Activated T-cell treated with anti-CD3 and anti-CD28 coated beads for 1 hour (primary cell): ENCODE measurements at regions not wholly inside any gene's neighbourhood (a gene's known extent, or its start where the extent isn't known, plus 50 kb on each side); places are given as distances from the start of the nearest gene placed in this dataset.
"Not testable (repeated sequence)": the region's sequence is repeated elsewhere in the genome, so short reads cannot be mapped to it uniquely, and the experiment has no call there.

Experiments used
- DNase-seq: peaks from one replicate; pipeline ENCODE4 v3.0.0-alpha.2; 2020; ENCODE audit warnings: low read depth

GRCh38 chr12:93979189-93979588 is 169.2 kb upstream of the PLXNC1 start:
- peak; percentile 1 for DNase-seq

- DNase-seq: no peak
Measured at GRCh38 chr12:93980711-93981110, 167.7 kb upstream of the PLXNC1 start.

GRCh38 chr12:93981411-93981810 is 167.0 kb upstream of the PLXNC1 start:
- DNase-seq: no peak

DNA sequence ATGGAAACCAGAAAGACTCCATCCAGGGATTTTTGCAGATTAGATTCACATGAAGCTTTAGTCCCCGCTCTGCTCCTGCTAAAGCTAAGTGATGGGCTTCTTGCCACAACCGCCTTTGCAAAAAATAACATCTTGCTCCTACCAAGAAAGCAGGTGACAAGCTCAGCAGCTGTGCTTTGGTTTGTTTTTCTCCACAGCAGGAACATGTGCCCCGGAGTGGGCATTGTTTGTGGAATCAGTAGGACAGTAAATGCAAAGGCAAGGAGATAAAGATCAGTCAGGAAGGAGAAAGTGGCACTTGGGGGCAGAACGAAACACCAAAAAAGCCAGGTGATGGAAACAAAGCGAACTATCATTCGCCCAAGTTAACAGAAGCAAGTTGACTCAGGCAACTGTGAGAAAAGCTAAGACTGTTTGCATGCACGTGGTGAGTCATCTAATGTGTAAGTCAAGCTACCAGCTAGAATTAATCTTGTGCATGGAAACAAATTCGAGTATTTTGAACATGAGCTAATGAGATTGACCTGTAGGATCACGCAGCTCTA is 165.5 kb upstream of the PLXNC1 start:
- DNase-seq: no peak

- no peak for DNase-seq
Measured at GRCh38 chr12:93984005-93984404, 164.4 kb upstream of the PLXNC1 start.

GRCh38 chr12:93989949-93990348 is 158.4 kb upstream of the PLXNC1 start:
- no peak for DNase-seq

DNA sequence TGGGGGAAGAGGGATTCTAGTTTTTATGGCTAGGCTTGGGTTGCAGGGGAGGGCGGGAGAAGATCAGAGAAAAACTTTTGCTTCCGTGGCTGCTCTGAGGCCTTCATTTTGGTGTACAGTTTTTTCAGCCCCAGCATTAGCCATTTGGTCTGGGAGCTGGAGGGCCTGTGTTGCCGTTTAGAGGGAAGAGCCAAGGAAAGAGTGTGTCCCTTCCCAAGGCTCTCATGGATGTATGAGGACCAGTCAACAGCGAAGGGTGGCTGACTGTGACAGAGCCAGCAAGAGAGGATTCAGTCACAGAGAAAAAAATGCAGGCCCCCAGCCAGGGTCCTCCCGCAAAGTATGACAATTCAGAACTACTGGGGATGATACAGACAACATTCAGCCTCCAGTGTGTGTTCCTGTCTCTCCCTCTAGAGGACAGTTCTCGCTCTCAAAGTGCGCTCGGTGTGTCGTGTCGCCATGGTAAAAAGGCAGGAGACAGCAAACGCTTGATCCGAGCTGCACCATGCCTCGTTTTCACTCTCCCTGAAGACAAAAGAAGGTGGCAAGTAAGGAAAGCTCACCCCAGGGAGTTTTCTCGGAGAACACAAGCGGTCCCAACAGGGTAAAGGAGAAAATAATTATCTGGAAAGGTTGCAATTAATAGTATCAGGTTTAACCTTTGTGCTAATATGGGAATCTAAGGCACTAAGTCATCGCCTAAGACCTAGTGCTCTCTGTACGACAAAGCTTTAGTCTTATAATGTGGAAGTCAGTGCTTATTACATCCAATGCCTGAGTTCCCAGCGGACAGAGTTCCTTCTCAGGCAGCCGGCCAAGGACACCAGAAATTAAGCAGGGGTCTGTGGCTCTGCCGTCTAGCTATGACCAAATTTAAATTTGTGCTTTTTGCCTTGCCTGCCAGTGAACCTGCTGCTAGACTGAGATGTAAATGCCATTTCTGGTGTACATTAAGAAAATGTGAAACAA is 157.3 kb upstream of the PLXNC1 start:
- DNase-seq: no peak

DNA sequence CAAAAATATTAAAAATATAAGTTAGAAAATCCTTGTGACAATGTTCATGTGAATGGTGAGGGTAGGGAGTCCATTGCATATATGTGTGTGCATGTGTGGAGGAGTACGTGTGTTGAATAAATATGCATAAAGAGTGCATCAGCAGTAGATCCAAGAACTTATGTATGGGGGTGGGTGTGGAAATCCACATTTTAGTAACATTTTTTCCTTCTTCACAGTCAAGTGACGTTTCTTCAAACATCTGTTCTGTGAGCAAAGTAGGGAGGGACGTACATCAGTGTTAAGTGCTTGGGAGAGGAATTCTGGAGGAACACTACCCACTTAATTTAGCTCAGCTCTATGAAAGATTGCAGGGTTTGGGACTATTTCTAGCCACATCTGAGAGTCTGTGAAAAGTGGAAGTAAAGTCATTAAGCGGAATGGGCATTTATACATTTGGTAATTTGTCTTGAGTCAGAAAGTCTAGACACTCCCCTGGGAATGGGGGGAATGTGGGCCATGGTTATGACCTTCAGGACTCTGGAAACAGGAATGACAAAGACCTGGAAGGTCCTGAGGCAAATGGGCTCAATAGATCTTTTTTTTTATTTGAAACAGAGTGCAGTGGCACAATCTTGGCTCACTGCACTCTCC is 156.4 kb upstream of the PLXNC1 start:
- DNase-seq: no peak

DNA sequence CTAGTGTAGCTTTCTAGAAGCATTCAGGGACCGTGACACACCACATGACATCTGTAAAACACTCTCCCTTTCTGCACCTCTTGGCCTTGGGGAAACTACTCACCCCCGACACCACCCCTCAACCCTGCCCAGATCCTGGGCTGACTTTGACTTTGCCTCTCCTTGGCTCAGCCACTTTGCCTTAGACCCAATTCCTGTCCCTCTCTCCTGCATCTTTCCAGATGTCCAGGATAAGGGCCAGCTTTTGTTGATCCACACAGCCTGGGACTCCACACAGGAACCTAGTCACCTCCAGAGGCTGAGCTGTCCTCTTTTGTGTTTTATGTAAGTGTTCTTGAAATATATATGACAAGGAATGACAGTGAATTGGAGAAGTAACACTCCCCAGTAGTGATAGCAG is 153.7 kb upstream of the PLXNC1 start:
- DNase-seq: no peak

DNA sequence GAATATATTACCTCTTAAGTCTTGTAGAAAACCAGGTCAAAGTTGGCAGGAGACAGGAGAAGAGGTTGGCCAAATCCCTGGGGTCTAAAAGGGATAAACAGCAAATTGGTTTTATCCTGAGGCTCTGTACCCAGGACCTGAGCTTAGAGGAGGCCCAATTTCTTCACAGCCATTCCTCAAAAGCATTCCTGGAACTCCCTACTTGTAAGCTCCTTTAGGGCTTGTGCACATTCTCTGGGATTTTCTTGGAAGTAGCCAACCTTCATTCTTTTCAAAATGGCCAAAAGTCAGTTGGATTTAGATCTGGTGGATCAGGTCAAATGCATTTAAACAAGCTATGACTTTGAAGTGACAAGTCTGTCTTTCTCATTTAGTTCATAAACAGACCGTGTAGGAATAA is 152.1 kb upstream of the PLXNC1 start:
- no peak for DNase-seq

GRCh38 chr12:94001691-94002090 is 146.7 kb upstream of the PLXNC1 start:
- DNase-seq: no peak

DNA sequence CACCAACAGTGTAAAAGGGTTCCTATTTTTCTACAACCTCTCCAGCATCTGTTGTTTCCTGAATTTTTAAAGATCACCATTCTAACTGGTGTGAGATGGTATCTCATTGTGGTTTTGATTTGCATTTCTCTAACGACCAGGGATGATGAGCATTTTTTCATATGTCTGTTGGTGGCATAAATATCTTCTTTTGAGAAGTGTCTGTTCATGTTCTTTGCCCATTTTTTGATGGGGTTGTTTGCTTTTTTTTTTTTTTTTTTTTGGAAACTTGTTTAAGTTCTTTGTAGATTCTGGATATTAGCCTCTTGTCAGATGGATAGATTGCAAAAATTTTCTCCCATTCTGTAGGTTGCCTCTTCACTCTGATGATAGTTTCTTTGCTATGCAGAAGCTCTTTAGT is 145.5 kb upstream of the PLXNC1 start:
- not testable (repeated sequence) for DNase-seq

DNA sequence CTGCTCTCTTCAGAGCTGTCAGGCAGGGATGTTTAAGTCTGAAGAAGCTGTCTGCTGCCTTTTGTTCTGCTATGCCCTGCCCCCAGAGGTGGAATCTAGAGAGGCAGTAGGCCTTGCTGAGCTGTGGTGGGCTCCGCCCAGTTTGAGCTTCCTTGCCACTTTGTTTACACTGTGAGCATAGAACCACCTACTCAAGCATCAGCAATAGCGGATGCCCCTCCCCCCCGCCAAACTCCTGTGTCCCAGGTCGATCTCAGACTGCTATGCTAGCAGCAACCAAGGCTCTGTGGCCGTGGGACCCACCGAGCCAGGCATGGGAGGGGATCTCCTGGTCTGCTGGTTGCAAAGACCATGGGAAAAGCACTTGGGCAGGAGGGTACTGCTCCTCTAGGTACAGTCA is 140.5 kb upstream of the PLXNC1 start:
- peak; percentile 42 for DNase-seq

DNA sequence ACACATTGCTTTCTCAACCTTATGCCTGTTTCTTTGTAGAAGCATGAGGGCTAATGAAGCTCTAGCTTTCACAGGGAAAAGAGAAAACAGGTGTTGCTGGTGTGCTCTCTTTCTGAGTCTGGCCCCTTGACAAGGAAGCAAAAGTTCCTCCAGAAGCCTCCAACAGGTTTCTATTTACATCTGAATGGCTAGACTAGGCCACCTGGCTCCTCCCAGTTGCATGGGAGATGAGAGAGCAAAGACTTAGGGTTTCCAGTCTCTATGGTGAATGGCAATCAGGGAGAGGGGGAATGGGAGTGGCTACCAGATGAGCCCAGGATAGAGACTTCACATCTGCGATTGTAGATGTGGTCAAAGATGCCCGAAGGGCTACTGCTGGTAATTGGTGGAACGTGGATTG is 138.1 kb upstream of the PLXNC1 start:
- no peak for DNase-seq

GRCh38 chr12:94012071-94012470 is 136.3 kb upstream of the PLXNC1 start:
- no peak for DNase-seq

DNA sequence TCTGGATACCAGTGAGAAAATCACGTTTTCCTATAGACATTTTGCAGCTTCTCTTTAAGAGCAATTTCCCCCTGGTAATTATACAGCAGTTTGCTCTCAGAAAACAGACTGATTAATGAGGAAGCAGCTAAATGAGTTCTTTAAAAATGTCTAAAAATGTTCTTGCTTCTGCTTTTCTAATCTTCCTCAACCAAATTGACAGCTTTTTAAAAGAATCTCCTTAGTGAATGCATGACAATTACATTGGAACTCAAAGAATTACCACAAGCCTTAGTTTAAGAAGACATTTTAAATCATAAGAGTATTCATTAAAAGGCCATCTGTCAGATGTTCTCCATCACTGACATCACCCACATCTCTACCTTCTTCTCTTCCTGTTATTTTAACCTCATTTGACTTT is 135.8 kb upstream of the PLXNC1 start:
- no peak for DNase-seq

DNA sequence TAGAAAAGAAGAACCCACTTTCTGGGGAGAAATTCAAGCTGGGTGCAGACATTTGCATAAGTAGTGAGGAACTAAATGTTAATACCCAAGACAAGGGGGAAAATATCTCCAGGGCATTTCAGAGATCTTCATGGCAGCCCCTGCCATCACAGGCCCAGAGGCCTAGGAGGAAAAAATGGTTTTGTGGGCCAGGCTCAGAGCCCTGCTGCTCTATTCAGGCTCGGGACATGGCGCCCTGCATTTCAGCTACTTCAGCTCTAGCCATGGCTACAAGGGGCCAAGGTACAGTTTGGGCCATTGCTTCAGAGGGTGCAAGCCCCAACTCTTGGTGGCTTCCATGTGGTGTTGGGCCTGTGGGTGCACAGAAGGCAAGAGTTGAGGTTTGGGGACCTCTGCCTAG is 131.1 kb upstream of the PLXNC1 start:
- DNase-seq: not testable (repeated sequence)

DNA sequence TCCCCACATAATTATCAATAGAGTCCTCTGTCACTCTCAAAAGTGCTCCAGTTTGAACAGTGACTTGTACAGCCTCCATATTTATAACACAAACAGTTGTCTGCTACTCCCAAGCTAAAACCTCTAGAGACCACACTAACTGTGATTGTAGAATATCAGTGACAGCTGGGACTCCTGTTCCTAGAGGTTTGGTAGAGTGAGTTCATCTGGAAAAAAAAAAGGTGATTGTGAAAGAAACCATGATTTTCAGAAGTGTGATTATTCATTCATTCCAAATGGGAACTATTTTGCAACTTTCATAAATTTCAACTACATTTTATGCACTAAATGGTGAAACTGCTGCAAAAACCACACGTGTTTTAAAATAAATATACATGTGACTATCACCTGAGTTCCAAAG is 128.0 kb upstream of the PLXNC1 start:
- no peak for DNase-seq

- no peak for DNase-seq
Measured at GRCh38 chr12:94023879-94024278, 124.5 kb upstream of the PLXNC1 start.

GRCh38 chr12:94025068-94025467 is 123.3 kb upstream of the PLXNC1 start:
- DNase-seq: no peak

GRCh38 chr12:94025756-94026155 is 122.6 kb upstream of the PLXNC1 start:
- DNase-seq: no peak

DNA sequence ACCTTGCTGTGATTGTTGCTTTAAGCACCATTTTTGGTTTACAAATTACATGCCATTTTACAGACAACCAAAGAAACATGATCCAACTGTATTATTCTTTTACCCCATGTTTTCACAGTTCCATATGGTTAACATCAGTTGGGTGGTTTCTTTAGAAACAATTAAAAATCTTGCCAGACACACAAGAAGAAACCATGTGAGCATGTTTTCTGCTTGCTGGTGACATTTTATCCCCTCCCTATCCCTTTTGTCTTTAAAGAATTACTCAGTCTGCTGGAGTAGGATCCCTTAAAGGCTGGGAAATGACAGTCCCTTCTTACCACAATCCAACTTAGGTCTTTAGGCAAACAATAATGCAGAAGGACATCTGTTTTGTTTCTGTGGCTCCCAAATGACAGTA is 121.8 kb upstream of the PLXNC1 start:
- DNase-seq: no peak

DNA sequence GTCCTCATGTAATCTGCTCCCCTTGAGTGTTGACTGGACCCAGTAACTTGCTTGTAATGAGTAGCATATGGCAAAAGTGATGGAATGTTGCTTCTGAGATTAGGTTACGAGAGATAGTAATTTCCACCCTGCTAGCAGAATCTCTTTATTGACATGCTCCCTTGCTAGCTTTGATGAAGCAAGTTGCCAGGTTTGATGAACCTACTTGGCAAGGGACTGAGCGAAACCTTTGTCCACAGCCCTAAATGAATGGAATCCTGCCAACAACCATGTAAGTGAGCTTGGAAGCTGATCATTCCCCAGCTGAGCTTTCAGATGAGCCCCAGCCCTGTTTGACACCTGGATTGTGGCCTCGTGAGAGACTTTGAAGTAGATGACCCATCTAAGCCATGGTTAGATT is 120.8 kb upstream of the PLXNC1 start:
- no peak for DNase-seq
